ENCODE measurements at regions not wholly inside any gene's neighbourhood (a gene's known extent, or its start where the extent isn't known, plus 50 kb on each side); places are given as distances from the start of the nearest gene placed in this dataset.

DNA sequence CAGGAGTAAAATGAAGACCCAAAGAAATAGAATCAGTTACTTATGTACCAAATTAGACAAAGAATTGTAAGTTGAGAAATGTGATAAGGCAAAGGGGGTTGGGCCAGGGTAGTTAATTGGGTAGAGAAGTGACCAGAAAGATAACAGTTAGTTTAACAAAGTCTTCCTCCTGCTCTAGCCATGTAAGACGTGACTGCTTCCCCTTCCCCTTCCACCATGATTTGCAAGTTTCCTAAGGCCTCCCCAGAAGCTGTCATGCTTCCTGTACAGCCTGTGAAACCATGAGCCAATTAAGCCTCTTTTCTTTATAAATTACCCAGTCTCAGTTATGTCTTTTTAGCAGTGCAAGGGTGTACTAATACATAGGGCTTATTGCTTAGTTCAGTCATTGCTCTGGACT is 142.0 kb upstream of the PDE4B start:
- TF ChIP-seq NFE2L2 (IDR thresholded peaks at IDR 0.05; ENCODE audit: low read depth, low read length) (no peak), POLR2A (IDR thresholded peaks at IDR 0.05; ENCODE audit: low read depth, low read length) (no peak), RAD21 (IDR thresholded peaks at IDR 0.05; ENCODE audit: low read length) (no peak), CEBPB (IDR thresholded peaks at IDR 0.05; ENCODE audit: low read depth, low read length) (no peak), RFX5 (IDR thresholded peaks at IDR 0.05; ENCODE audit: low read depth, low read length) (no peak), MAFK (IDR thresholded peaks at IDR 0.05; ENCODE audit: low read depth, low read length) (no peak), RCOR1 (IDR thresholded peaks at IDR 0.05; ENCODE audit: insufficient replicate concordance, low read length) (no peak), SMC3 (IDR thresholded peaks at IDR 0.05; ENCODE audit: low read depth, low read length) (no peak)
- TF ChIP-seq, protein P1, sequence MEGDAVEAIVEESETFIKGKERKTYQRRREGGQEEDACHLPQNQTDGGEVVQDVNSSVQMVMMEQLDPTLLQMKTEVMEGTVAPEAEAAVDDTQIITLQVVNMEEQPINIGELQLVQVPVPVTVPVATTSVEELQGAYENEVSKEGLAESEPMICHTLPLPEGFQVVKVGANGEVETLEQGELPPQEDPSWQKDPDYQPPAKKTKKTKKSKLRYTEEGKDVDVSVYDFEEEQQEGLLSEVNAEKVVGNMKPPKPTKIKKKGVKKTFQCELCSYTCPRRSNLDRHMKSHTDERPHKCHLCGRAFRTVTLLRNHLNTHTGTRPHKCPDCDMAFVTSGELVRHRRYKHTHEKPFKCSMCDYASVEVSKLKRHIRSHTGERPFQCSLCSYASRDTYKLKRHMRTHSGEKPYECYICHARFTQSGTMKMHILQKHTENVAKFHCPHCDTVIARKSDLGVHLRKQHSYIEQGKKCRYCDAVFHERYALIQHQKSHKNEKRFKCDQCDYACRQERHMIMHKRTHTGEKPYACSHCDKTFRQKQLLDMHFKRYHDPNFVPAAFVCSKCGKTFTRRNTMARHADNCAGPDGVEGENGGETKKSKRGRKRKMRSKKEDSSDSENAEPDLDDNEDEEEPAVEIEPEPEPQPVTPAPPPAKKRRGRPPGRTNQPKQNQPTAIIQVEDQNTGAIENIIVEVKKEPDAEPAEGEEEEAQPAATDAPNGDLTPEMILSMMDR (conservative IDR thresholded peaks at IDR 0.05; ENCODE audit: low read depth, low read length), result no peak
- TF ChIP-seq, protein P2, sequence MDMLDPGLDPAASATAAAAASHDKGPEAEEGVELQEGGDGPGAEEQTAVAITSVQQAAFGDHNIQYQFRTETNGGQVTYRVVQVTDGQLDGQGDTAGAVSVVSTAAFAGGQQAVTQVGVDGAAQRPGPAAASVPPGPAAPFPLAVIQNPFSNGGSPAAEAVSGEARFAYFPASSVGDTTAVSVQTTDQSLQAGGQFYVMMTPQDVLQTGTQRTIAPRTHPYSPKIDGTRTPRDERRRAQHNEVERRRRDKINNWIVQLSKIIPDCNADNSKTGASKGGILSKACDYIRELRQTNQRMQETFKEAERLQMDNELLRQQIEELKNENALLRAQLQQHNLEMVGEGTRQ (IDR thresholded peaks at IDR 0.05; ENCODE audit: low read depth, low read length), result no peak
